ENCODE measurements at regions not wholly inside any gene's neighbourhood (a gene's known extent, or its start where the extent isn't known, plus 50 kb on each side); places are given as distances from the start of the nearest gene placed in this dataset.
A peak's percentile ranks its signal among the peaks of the same experiment; 100 is the strongest.

DNA sequence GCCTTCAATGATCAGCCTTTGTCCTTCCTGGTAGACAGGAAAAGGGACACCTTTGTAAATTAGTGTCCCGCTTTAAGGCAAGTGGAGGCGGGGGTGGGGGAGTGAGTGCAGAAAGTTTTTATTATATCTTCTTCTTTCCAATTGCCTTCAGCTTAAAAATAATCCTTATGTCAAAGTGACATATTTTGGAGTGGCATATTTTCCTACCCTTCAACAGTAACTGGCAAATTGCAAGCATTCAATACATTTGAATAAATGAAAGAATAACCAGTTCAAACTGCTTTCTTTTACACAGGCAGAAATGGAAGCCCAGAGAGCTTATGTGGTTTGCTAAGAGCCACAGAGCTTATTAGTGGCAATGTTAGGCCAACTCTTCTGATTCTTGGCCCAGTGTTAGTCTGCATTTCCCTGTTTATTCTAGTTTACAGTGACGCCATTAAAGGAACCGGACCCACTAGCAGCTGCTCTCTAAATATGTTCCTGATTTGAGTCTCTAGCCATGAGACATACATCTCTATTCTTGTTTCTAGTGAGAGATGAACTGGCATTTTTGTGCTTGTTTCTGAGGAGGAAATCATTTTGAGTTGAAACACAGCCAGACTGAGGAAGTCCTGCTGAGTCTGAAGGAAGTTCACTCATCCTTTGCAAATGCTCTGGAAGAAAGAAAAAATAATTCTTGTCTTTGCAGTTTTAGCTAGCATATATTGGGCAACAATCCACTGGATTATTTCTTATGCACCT lies 468.7 kb downstream of the NOVA1 start:
- no peak for DNase-seq (ENCODE audit: low spot score)

GRCh38 chr14:26124896-26125438 lies 472.9 kb downstream of the NOVA1 start:
- no peak for DNase-seq (ENCODE audit: low spot score)

- DNase-seq (ENCODE audit: low spot score) = no peak
Observed at GRCh38 chr14:26123459-26123858, 474.4 kb downstream of the NOVA1 start.

GRCh38 chr14:26121181-26121580 lies 476.7 kb downstream of the NOVA1 start:
- DNase-seq (ENCODE audit: low spot score) = no peak

DNA sequence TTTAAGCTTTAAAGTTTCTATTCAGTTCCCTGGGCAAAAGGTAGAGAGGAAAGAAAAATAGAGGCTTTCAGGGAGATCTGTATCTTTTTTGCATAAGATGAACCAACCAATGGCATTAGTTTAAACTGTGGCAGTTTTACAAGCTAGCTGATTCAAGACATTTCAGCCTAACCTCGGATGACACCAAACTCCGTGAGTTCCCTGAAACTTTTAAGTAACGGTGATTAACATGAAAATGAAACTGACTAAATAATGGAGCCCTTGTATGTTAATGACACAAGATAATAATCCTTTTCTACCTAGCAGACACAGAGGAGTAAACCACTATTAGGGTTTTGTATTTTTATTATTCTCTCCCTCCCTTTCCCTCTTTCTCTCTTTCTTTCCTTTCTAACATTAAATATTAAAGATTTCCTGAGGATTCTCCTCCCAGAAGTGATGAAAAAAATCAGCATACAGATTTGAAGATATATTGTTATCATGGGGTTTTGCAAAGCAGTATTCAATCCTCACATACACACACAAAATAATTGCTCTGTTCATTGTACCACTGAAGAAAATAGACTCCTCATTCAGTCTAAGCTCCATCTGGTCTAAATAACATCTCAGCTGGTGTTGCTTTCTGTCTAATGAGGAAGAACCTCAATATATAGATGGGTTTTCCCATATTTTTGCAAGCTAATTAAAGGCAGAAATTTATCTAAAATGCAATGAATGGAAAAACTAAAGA lies 483.8 kb downstream of the NOVA1 start:
- DNase-seq (ENCODE audit: low spot score) = no peak

- DNase-seq (ENCODE audit: low spot score) = no peak
Observed at GRCh38 chr14:26104717-26105116, 493.1 kb downstream of the NOVA1 start.

GRCh38 chr14:26097852-26098251 lies 500.0 kb downstream of the NOVA1 start:
- DNase-seq (ENCODE audit: low spot score) = no peak

GRCh38 chr14:26088275-26088674 lies 509.6 kb downstream of the NOVA1 start:
- DNase-seq (ENCODE audit: low spot score) = no peak

- no peak for DNase-seq (ENCODE audit: low spot score)
Observed at GRCh38 chr14:26081043-26081442, 516.8 kb downstream of the NOVA1 start.

DNA sequence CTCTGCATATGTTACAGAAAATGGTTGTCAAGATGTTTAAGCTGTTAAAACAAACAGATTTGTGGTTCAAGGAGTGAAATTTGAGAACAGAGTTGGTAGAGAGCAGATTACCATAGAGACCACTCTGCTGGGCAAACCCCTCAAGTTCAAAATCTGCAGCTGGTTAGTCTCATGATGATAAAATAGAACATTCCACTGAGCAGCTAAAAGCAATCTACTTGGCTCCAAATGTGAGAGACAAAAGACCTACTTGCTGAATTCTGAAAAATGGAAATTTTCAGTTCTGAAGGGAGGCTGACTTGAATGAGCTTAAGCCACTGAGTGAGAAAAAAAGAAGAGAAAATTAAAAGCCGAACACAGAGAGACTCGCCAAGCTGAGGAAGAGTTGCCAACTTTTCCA lies 519.3 kb downstream of the NOVA1 start:
- no peak for DNase-seq (ENCODE audit: low spot score)

DNA sequence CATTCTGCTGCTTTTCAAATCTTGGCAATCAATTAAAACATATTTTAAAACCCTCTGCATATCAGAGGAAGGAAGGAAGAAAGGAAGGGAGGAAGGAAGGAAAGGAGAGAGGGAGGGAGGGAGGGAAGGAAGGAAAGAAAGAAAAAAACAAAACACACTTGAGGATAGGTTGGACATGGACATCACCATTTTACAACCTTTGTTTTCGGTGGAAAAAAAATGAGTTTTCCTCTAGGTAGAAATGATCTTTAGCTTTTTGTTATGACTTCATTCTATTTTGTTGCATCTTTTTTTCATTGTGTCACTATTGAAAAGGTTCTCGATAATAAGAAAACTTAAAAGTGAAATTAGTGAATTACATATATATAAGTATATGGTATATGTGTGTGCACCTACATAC lies 522.9 kb downstream of the NOVA1 start:
- DNase-seq (ENCODE audit: low spot score) = no peak

DNA sequence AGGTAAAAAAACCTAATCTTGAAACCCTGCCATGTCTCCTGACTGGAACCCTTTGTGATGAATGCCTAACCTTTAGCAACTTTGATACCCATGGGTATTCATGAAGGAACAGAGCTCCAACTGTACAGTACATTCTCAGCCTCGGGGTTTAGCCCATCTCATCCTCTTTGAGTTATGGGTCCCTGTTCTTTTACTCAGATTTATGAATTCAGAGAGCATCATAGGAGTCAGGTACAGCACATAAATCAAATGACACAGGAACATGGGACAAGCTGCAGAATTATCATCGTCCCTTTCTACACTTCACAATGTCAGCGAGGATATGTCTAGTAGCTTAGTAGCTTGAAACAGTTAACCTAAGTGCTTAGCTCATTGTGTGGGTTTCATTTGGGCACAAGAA lies 527.4 kb downstream of the NOVA1 start:
- DNase-seq (ENCODE audit: low spot score) = no peak

- no peak for DNase-seq (ENCODE audit: low spot score)
Observed at GRCh38 chr14:26067786-26068459, 529.9 kb downstream of the NOVA1 start.

DNA sequence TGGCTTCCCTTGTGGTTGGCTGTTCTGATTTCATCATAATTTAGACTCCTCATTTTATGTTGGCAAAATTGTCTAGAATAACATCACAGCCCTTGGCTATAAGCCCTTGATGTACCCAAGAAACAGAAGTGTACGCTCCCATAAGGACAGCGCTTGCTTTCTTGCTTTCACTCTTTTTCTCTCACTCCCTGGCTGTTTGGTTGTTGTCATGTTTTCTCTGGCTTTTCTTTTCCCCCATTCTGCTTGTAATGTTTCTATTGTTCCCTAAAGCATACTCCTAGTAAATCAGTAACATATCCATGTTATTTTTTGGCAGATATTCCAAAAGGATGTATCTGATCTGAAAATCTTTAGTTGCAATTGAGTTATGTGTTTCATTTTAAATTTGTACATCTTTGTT lies 530.5 kb downstream of the NOVA1 start:
- DNase-seq (ENCODE audit: low spot score) = no peak

GRCh38 chr14:26056036-26056616 lies 541.7 kb downstream of the NOVA1 start:
- no peak for DNase-seq (ENCODE audit: low spot score)

GRCh38 chr14:26032348-26032747 lies 565.5 kb downstream of the NOVA1 start:
- no peak for DNase-seq (ENCODE audit: low spot score)

GRCh38 chr14:26026384-26026783 lies 571.4 kb downstream of the NOVA1 start:
- no peak for DNase-seq (ENCODE audit: low spot score)

DNA sequence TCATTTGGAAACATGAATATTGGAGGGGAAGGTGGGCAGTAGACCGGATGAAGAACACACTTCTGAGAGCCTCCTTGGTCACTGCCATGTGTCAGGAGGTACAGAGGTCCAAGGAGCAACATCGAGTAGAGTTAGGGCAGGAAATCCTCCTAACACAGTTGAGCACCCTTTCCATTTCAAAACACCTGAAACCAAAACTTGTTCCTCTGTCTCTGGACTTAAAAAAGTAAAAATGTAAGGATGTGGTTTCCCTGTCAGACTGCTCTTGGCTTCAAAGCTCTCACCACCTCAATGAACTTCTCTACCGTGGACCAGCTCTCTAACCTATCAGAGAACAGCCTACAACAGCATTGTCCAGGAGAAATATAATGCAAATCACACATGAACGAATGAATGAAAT lies 573.9 kb downstream of the NOVA1 start:
- DNase-seq (ENCODE audit: low spot score) = no peak

GRCh38 chr14:26021759-26022158 lies 576.1 kb downstream of the NOVA1 start:
- no peak for DNase-seq (ENCODE audit: low spot score)

DNA sequence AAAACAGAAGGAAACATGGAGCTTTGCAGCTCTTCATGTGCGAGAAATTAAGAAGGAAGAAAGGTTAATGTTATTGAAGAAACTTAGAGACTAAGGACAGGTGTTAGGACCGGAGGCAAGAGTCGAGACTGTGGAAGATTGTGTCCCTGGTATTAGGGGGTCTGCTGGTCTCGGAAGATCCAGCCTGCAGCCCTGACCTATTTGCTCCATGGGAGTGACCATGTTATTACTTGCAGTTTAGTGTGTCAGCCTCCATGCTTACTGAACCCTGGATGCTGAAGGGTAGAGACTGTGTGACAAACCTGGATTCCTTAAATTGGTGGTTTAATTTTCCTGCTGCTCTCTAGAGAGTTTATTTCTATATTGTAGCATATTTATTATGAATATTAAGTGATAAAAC lies 580.6 kb downstream of the NOVA1 start:
- DNase-seq (ENCODE audit: low spot score) = no peak

GRCh38 chr14:26008290-26008689 lies 589.5 kb downstream of the NOVA1 start:
- DNase-seq (ENCODE audit: low spot score) = peak; percentile 17

DNA sequence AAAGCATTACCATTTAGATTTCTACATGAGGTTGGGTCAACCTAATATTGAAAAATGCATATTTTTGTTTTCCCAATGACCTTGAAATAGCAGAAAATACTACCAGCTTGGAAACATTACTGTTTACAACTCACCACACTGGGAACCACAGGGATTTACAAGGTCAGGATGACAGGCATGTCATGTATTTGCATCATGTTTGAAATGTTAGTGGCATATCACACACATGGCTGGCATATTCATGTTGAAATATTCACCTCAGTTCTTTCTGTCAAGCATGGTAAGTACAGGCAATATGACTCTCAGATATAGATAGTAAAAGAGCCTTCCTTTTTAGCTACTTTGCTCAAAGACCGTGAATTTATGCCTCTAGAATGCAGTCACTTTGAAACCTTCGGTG lies 593.5 kb downstream of the NOVA1 start:
- DNase-seq (ENCODE audit: low spot score) = no peak

DNA sequence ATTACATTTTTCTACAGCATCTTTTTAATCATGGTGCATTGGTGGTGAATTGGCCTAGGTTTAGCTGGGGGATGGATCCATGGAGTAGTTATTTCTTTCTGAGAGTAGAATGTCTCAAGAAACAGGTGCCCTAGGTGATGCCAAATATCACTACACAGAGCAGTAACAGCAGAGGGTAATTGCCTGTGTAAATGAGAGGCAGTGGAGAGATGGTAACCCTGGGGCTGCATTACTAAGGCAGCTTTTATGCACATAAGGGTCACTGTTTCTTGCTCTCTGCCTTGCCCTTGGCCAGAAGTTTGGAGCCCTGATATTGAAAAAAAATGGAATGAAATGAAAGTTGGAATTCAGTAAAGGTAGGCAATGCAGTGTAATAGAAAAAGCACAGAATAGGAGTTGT lies 604.0 kb downstream of the NOVA1 start:
- no peak for DNase-seq (ENCODE audit: low spot score)
